NB4 (cell line): ENCODE measurements at regions not wholly inside any gene's neighbourhood (a gene's known extent, or its start where the extent isn't known, plus 50 kb on each side); places are given as distances from the start of the nearest gene placed in this dataset.

Experiments used
- MYC ChIP-seq: IDR thresholded peaks from 2 replicates; pipeline ENCODE4 v1.6.1; 2011; ENCODE audit warnings: low read depth, low read length
- TF ChIP-seq, protein P1 (sequence below): IDR thresholded peaks from one replicate; pipeline ENCODE4 v1.5.1; 2012; ENCODE audit warnings: low read depth, low read length

DNA sequence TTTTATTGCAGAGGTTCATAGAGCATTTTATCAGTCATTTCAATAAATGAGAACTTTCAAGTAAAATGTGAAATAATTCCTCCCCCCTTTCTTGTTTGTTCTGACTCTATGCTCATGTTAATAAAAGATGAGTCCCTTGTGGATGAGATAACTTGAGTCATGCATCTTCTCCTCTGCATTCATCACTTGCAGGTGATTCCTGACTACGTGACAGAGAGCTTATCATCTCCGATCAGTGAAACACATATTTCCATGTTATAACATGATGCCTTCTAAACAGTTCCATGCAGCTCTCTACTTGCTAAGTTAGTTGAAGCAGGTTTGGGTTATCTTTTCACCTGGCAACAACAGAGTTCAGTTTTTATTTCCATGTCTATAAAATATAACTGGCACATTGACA lies 160.1 kb upstream of the ANKRD50 start:
- no peak for TF ChIP-seq MYC
- TF ChIP-seq, protein P1, sequence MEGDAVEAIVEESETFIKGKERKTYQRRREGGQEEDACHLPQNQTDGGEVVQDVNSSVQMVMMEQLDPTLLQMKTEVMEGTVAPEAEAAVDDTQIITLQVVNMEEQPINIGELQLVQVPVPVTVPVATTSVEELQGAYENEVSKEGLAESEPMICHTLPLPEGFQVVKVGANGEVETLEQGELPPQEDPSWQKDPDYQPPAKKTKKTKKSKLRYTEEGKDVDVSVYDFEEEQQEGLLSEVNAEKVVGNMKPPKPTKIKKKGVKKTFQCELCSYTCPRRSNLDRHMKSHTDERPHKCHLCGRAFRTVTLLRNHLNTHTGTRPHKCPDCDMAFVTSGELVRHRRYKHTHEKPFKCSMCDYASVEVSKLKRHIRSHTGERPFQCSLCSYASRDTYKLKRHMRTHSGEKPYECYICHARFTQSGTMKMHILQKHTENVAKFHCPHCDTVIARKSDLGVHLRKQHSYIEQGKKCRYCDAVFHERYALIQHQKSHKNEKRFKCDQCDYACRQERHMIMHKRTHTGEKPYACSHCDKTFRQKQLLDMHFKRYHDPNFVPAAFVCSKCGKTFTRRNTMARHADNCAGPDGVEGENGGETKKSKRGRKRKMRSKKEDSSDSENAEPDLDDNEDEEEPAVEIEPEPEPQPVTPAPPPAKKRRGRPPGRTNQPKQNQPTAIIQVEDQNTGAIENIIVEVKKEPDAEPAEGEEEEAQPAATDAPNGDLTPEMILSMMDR, result no peak
